HG02798 (cell line): ENCODE measurements at regions not wholly inside any gene's neighbourhood (a gene's known extent, or its start where the extent isn't known, plus 50 kb on each side); places are given as distances from the start of the nearest gene placed in this dataset.
"Not testable (repeated sequence)": the region's sequence is repeated elsewhere in the genome, so short reads cannot be mapped to it uniquely, and the experiment has no call there.

Source experiments
- ATAC-seq: cut with Tn5 transposase; IDR thresholded peaks from one replicate; pipeline ENCODE4 v1.9.1; 2021; ENCODE audit warnings: mild to moderate bottlenecking; ENCODE audit not compliant: unreplicated experiment, poor library complexity

GRCh38 chr7:127530148-127530547, 55.2 kb downstream of the GCC1 start:
- ATAC-seq: no peak

GRCh38 chr7:127527561-127527960, 57.8 kb downstream of the GCC1 start:
- ATAC-seq: no peak

- ATAC-seq: no peak
Observed at GRCh38 chr7:127525866-127526480, 59.4 kb downstream of the GCC1 start.

GRCh38 chr7:127516320-127516719, 69.1 kb downstream of the GCC1 start:
- no peak for ATAC-seq

GRCh38 chr7:127514499-127514898, 70.9 kb downstream of the GCC1 start:
- ATAC-seq: no peak

- ATAC-seq: no peak
Observed at GRCh38 chr7:127513311-127513710, 72.1 kb downstream of the GCC1 start.

GRCh38 chr7:127512663-127513062, 72.7 kb downstream of the GCC1 start:
- no peak for ATAC-seq

- ATAC-seq: no peak
Observed at GRCh38 chr7:127504715-127505114, 80.7 kb downstream of the GCC1 start.

GRCh38 chr7:127501817-127502216, 83.6 kb downstream of the GCC1 start:
- no peak for ATAC-seq

- no peak for ATAC-seq
Observed at GRCh38 chr7:127487381-127487780, 94.9 kb upstream of the ZNF800 start.

GRCh38 chr7:127486654-127487053, 94.1 kb upstream of the ZNF800 start:
- ATAC-seq: no peak

GRCh38 chr7:127485482-127485881, 93.0 kb upstream of the ZNF800 start:
- no peak for ATAC-seq

- no peak for ATAC-seq
Observed at GRCh38 chr7:127484954-127485353, 92.4 kb upstream of the ZNF800 start.

- no peak for ATAC-seq
Observed at GRCh38 chr7:127478461-127478860, 86.0 kb upstream of the ZNF800 start.

- ATAC-seq: no peak
Observed at GRCh38 chr7:127478024-127478355, 85.5 kb upstream of the ZNF800 start.

GRCh38 chr7:127477295-127478023, 85.0 kb upstream of the ZNF800 start:
- ATAC-seq: no peak

GRCh38 chr7:127476618-127477017, 84.1 kb upstream of the ZNF800 start:
- no peak for ATAC-seq

GRCh38 chr7:127474457-127474856, 81.9 kb upstream of the ZNF800 start:
- ATAC-seq: no peak

GRCh38 chr7:127473409-127473808, 80.9 kb upstream of the ZNF800 start:
- no peak for ATAC-seq

GRCh38 chr7:127460077-127460476, 67.6 kb upstream of the ZNF800 start:
- no peak for ATAC-seq

GRCh38 chr7:127451258-127451657, 58.8 kb upstream of the ZNF800 start:
- not testable (repeated sequence) for ATAC-seq

GRCh38 chr7:127448566-127448965, 56.1 kb upstream of the ZNF800 start:
- ATAC-seq: no peak
